K562 (cell line): ENCODE measurements at regions not wholly inside any gene's neighbourhood (a gene's known extent, or its start where the extent isn't known, plus 50 kb on each side); places are given as distances from the start of the nearest gene placed in this dataset.
"Not testable (repeated sequence)": the region's sequence is repeated elsewhere in the genome, so short reads cannot be mapped to it uniquely, and the experiment has no call there.

ENCODE experiments used
- ATAC-seq: fragments of 200-7000 bp; cut with Tn5 transposase; 3 replicates; pipeline ENCODE4 v1.9.1; 2020; ENCODE audit warnings: moderate library complexity
- BruUV-seq: library from RNA; stranded (reverse); fragments of 400-500 nt; replicated peaks from 2 replicates; lab custom pipeline; 2021; lab: Mats Ljungman, UMichigan
- CTCF ChIA-PET: fragments of 300-600 bp; formaldehyde crosslinking; extraction: SDS; loops from one replicate; lab custom pipeline; 2021; ENCODE audit warnings: low intra/inter-chr PET ratio; lab: Yijun Ruan, JAX
- POLR2A ChIA-PET: fragments of 300-600, 350-650 bp; sonication (Branson Sonifier 250); formaldehyde crosslinking; extraction: SDS; loops from one replicate; lab custom pipeline; 2021; ENCODE audit warnings: antibody characterized with exemption, inconsistent platforms; lab: Yijun Ruan, JAX
- DNase-seq, 4 experiments: peaks; one replicate each; pipeline versions ENCODE4 v3.0.0 to v3.0.0-alpha.2; 2011 to 2018; ENCODE audit warnings: low spot score in 3 of 4, mixed read lengths in 3 of 4; ENCODE audit errors: extremely low read depth in 1 of 4
- FAIRE-seq: peaks from 2 replicates; lab custom pipeline; 2011; peaks lifted over from hg19 to GRCh38; lab: Jason Lieb, UNC
- H2AFZ ChIP-seq: 2 replicates; pipeline ENCODE4 v1.6.0; 2011; ENCODE audit warnings: low read depth, low read length, control low read depth, inconsistent platforms
- H3K27ac ChIP-seq: fragments of 200-600 bp; 3 replicates; pipeline ENCODE4 v1.8.0; 2011; ENCODE audit warnings: low read depth, mild to moderate bottlenecking, control low read depth, inconsistent platforms, low read length, moderate library complexity, mixed read lengths; ENCODE audit errors: extremely low read depth
- H3K27me3 ChIP-seq, 2 experiments: fragments of 300-600 bp in 1 of 2; 2 replicates in 1 of 2; 3 replicates in 1 of 2; pipeline versions ENCODE4 v1.6.0 to v1.8.0; 2011; ENCODE audit warnings: inconsistent platforms in 2 of 2, low read length in 2 of 2, mild to moderate bottlenecking in 1 of 2, mixed read lengths in 1 of 2, moderate library complexity in 1 of 2; ENCODE audit not compliant: control insufficient read depth in 2 of 2, insufficient read depth in 2 of 2
- H3K36me3 ChIP-seq: fragments of 300-600 bp; 3 replicates; pipeline ENCODE4 v1.8.0; 2011; ENCODE audit warnings: mild to moderate bottlenecking, low read length, inconsistent platforms; ENCODE audit not compliant: control insufficient read depth, insufficient read depth
- H3K4me1 ChIP-seq, 2 experiments: fragments of 200-600 bp in 1 of 2; replicated peaks in 1 of 2; 2 replicates in 1 of 2; 3 replicates in 1 of 2; pipeline versions ENCODE4 v1.5.1 to v1.8.0; 2011; ENCODE audit warnings: inconsistent platforms in 2 of 2, low read length in 2 of 2, mild to moderate bottlenecking in 1 of 2, mixed read lengths in 1 of 2, moderate library complexity in 1 of 2; ENCODE audit not compliant: control insufficient read depth in 2 of 2, insufficient read depth in 2 of 2
- H3K4me2 ChIP-seq: 2 replicates; pipeline ENCODE4 v1.6.1; 2011; ENCODE audit warnings: low read length, control low read depth, inconsistent platforms, mixed read lengths; ENCODE audit not compliant: insufficient read depth
- H3K4me3 ChIP-seq: fragments of 200-600 bp; sonication (generic), shearing (Covaris generic); 2 replicates; pipeline ENCODE4 v1.5.1; 2016; ENCODE audit warnings: control low read depth, inconsistent platforms
- H3K79me2 ChIP-seq: fragments of 200-600 bp; 3 replicates; pipeline ENCODE4 v1.8.0; 2011; ENCODE audit warnings: low read length, inconsistent platforms; ENCODE audit not compliant: control insufficient read depth, insufficient read depth
- H3K9ac ChIP-seq, 2 experiments: 2 replicates each; pipeline versions ENCODE4 v1.6.0 to v1.6.1; 2011; ENCODE audit warnings: low read depth in 2 of 2, low read length in 2 of 2, control low read depth in 1 of 2, inconsistent platforms in 1 of 2, mild to moderate bottlenecking in 1 of 2, mixed read lengths in 1 of 2; ENCODE audit not compliant: insufficient read depth in 1 of 2
- H3K9me1 ChIP-seq: one replicate; pipeline ENCODE4 v1.6.0; 2011; ENCODE audit warnings: inconsistent platforms, mild to moderate bottlenecking, low read length, moderate library complexity; ENCODE audit not compliant: control insufficient read depth, insufficient read depth
- H3K9me3 ChIP-seq: replicated peaks from 2 replicates; pipeline ENCODE4 v1.5.1; 2011; ENCODE audit warnings: low read depth, low read length, inconsistent platforms; ENCODE audit not compliant: control insufficient read depth, insufficient read depth
- H4K20me1 ChIP-seq: replicated peaks from 2 replicates; pipeline ENCODE4 v1.6.1; 2011; ENCODE audit warnings: low read length, inconsistent platforms, mixed read lengths; ENCODE audit not compliant: control insufficient read depth, insufficient read depth
- E2F6 ChIP-seq, 2 experiments: IDR thresholded peaks; 2 replicates each; pipeline ENCODE4 v1.6.1; 2011; ENCODE audit warnings: borderline replicate concordance in 1 of 2, control low read depth in 1 of 2, low read depth in 1 of 2, low read length in 1 of 2, mild to moderate bottlenecking in 1 of 2, mixed read lengths in 1 of 2, moderate library complexity in 1 of 2; ENCODE audit not compliant: insufficient read depth in 1 of 2, insufficient read length in 1 of 2, poor library complexity in 1 of 2, severe bottlenecking in 1 of 2; ENCODE audit errors: extremely low read depth in 1 of 2
- MBD1 ChIP-seq: fragments of 250-450 bp; sonication (Bioruptor Pico); IDR thresholded peaks from 2 replicates; pipeline ENCODE4 v1.8.0; 2022; ENCODE audit warnings: inconsistent platforms
- MGA ChIP-seq: fragments of 450-650 bp; IDR thresholded peaks from 2 replicates; pipeline ENCODE4 v1.6.1; 2016; ENCODE audit warnings: mild to moderate bottlenecking, moderate library complexity
- YY1 ChIP-seq, 3 experiments: IDR thresholded peaks; 2 replicates each; pipeline ENCODE4 v1.6.1; 2011; ENCODE audit warnings: low read length in 2 of 3, mild to moderate bottlenecking in 2 of 3, moderate library complexity in 2 of 3, borderline replicate concordance in 1 of 3, control low read depth in 1 of 3, low read depth in 1 of 3; ENCODE audit not compliant: insufficient read depth in 3 of 3, insufficient replicate concordance in 2 of 3, control insufficient read depth in 1 of 3, insufficient read length in 1 of 3; ENCODE audit errors: extremely low read depth in 1 of 3
- WGBS: fragments of 100-300 bp; shearing (Covaris generic); methylation state at CpG from one replicate; pipeline ENCODE4 v1.1.6; 2016; ENCODE audit warnings: low coverage, mixed read lengths; ENCODE audit not compliant: insufficient coverage; ENCODE audit errors: missing lambda C conversion rate; 5-methylcytosine and 5-hydroxymethylcytosine counted together
- in situ Hi-C: fragments of 300-500 bp; cut with MboI; formaldehyde crosslinking; loops from 4 replicates; pipeline ENCODE4 v1.15.0; 2018; ENCODE audit warnings: inconsistent platforms, mixed read lengths
- intact Hi-C: fragments of 100-400 bp; cut with micrococcal nuclease; formaldehyde crosslinking; loops from 2 replicates; pipeline ENCODE4 v1.14.2; 2022

DNA sequence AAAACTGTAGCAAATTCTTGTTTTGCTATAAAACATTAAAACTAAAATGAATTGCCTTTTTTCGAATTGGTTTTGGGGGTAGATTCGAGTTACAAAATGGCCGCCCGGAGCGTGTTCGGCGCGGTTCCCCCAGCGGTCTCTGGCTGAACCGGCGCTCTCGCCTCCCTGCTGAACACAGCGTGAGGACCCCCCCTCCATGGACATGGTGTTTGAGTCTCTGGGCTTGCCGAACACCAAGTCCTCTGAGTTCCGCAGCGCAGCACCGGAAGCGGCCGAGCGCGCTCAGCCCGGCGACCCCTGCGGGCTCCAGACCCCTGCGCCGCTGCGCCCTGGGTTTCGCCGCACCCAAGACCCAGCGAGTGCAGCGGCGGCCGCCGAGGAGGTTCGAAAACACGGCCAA, 139.6 kb upstream of the CARMIL1 start:
- H3K9ac ChIP-seq, H3K9me3 ChIP-seq, H3K4me2 ChIP-seq, H3K4me3 ChIP-seq, H3K27ac ChIP-seq, in situ Hi-C loops, DNase-seq: not testable (repeated sequence)
- peak in 2 of 3 experiments; percentile 53 to 79 for TF ChIP-seq YY1 (IDR thresholded peaks at IDR 0.05; ENCODE audit: borderline replicate concordance in 1 of 3, control insufficient read depth in 1 of 3, extremely low read depth in 1 of 3, insufficient read depth in 3 of 3, insufficient read length in 1 of 3, insufficient replicate concordance in 2 of 3, low read depth in 1 of 3, low read length in 2 of 3)
- TF ChIP-seq MBD1, result 0 out of 2 replicates have a peak, but pooled peaks have one; percentile 67
- TF ChIP-seq E2F6 (IDR thresholded peaks at IDR 0.05; ENCODE audit: borderline replicate concordance in 1 of 2, extremely low read depth in 1 of 2, insufficient read depth in 1 of 2, insufficient read length in 1 of 2, low read depth in 1 of 2, low read length in 1 of 2, poor library complexity in 1 of 2, severe bottlenecking in 1 of 2), result peak in 1 of 2 experiments; percentile 47
- peak; percentile 69 for TF ChIP-seq MGA
- TF ChIP-seq, all 486 proteins: peak for 4; not testable (repeated sequence) for 482
- peak overlapping the region; percentile 61; the same call in 1 of the 2 replicates for H2AFZ ChIP-seq
- H3K4me1 ChIP-seq, BruUV-seq, H4K20me1 ChIP-seq, FAIRE-seq, H3K36me3 ChIP-seq, CTCF ChIA-PET, intact Hi-C loops, H3K9me1 ChIP-seq, H3K79me2 ChIP-seq, H3K27me3 ChIP-seq: not testable (repeated sequence)
- POLR2A ChIA-PET, result interaction anchor here (0.7 to 1.1 kb wide), 2 partner anchors 17 to 18 kb away, joined by 3 read pairs; no protein-coding TSS in a partner anchor
- 40% methylated on average over 31 of the region's 36 CpGs for WGBS
- ATAC-seq, result peak; percentile 57; the same call in 2 of the 3 replicates
